ENCODE measurements at regions not wholly inside any gene's neighbourhood (a gene's known extent, or its start where the extent isn't known, plus 50 kb on each side); places are given as distances from the start of the nearest gene placed in this dataset.

DNA sequence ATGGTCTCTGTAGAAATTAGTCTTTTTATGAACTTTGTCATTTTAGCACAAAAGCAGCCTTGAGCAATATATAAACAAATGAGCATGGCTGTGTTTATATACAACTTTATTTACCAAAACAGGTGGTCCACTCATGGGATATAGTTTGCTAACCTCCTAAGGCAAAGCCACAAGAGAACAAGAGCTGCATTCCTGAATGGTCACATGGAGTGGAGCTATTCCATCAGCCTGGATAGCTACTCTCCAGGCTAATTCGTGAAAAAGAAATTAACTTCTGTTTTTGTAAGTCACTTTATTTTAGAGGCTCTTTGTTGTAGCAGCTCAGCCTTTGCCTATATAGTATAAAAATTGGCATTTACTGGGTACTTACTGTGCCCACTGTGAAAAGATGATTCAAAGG lies 163.3 kb upstream of the FAM78B start:
- TF ChIP-seq, protein P1, sequence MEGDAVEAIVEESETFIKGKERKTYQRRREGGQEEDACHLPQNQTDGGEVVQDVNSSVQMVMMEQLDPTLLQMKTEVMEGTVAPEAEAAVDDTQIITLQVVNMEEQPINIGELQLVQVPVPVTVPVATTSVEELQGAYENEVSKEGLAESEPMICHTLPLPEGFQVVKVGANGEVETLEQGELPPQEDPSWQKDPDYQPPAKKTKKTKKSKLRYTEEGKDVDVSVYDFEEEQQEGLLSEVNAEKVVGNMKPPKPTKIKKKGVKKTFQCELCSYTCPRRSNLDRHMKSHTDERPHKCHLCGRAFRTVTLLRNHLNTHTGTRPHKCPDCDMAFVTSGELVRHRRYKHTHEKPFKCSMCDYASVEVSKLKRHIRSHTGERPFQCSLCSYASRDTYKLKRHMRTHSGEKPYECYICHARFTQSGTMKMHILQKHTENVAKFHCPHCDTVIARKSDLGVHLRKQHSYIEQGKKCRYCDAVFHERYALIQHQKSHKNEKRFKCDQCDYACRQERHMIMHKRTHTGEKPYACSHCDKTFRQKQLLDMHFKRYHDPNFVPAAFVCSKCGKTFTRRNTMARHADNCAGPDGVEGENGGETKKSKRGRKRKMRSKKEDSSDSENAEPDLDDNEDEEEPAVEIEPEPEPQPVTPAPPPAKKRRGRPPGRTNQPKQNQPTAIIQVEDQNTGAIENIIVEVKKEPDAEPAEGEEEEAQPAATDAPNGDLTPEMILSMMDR (conservative IDR thresholded peaks at IDR 0.05): no peak
- TF ChIP-seq EZH2 (IDR thresholded peaks at IDR 0.05; ENCODE audit: low read depth): no peak
